ENCODE measurements at regions not wholly inside any gene's neighbourhood (a gene's known extent, or its start where the extent isn't known, plus 50 kb on each side); places are given as distances from the start of the nearest gene placed in this dataset.

GRCh38 chr9:73701415-73702057 is 549.9 kb downstream of the ANXA1 start:
- TF ChIP-seq CTCF (IDR thresholded peaks at IDR 0.05 in 4 of 5, conservative IDR thresholded peaks at IDR 0.05 in 1 of 5), result no peak
- no peak for TF ChIP-seq POLR2A (IDR thresholded peaks at IDR 0.05)

Data from gastrocnemius medialis (tissue), 4 donors.